Neural crest cell (in vitro differentiated cells): ENCODE measurements at regions not wholly inside any gene's neighbourhood (a gene's known extent, or its start where the extent isn't known, plus 50 kb on each side); places are given as distances from the start of the nearest gene placed in this dataset.

Experiments
- DNase-seq: peaks from one replicate; pipeline ENCODE4 v3.0.0; 2021; ENCODE audit warnings: low read depth, mixed read lengths, low spot score
- H3K27ac Mint-ChIP-seq: one replicate; pipeline ENCODE4 v1.8.0; 2021; ENCODE audit warnings: mild to moderate bottlenecking, mixed read lengths; ENCODE audit not compliant: unreplicated experiment
- H3K27me3 Mint-ChIP-seq: 2 replicates; pipeline ENCODE4 v1.8.0; 2021; ENCODE audit warnings: low read depth, mild to moderate bottlenecking, mixed read lengths
- H3K36me3 Mint-ChIP-seq: 2 replicates; pipeline ENCODE4 v1.8.0; 2021; ENCODE audit warnings: low read depth, mild to moderate bottlenecking, mixed read lengths
- H3K4me1 Mint-ChIP-seq: 2 replicates; pipeline ENCODE4 v1.8.0; 2021; ENCODE audit warnings: mixed read lengths
- H3K4me3 Mint-ChIP-seq: one replicate; pipeline ENCODE4 v1.8.0; 2021; ENCODE audit warnings: mild to moderate bottlenecking, mixed read lengths
- H3K9me3 Mint-ChIP-seq: 2 replicates; pipeline ENCODE4 v1.8.0; 2021; ENCODE audit warnings: mixed read lengths
- TF ChIP-seq, protein P1 (sequence below): fragments of 200-600 bp; sonication (generic); conservative IDR thresholded peaks from 2 replicates; pipeline ENCODE4 v1.5.0; 2021; ENCODE audit warnings: antibody characterized with exemption, mild to moderate bottlenecking

DNA sequence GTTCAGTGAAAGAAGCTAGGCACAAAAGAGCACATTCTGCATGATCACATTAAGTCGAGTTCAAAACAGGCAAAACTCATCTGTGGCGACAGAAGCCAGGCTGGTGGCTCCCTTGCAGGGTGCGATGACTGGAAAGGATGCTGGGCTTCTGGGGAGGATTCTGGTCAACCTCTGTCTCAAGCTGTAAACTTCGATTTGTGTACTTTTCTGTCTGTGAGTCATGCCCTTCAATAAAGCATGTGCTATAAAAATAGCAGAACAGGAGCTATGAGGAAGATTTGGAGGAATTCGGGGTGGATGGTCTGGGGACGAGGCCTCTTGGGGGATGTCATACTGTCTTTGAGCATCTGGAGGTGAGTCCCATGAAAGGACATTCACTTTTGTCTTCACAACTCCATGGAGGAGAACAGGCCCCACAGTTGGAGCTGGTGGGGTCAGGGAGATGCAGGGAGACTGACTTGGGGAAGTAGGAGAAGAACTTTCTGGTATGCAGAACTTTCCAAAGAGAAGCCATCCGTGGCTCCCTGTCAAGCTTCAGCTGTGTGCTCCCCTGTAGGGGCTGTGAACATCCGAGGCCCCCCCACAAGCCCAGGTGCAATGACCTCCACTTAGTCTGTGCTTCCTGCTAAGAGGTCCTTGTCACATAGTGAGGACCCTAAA, 77.8 kb upstream of the LINC01488 start:
- Mint-ChIP-seq H3K27ac (no peak overlapping the region), H3K4me1 (peaks cover 10% of the 10 kb centered on the region), H3K4me3 (no peak overlapping the region), H3K9me3 (peaks cover 10% of the 10 kb centered on the region), H3K36me3 (peaks cover 4% of the 10 kb centered on the region), H3K27me3 (no peaks in the 10 kb centered on the region)
- no peak for DNase-seq
- TF ChIP-seq, protein P1, sequence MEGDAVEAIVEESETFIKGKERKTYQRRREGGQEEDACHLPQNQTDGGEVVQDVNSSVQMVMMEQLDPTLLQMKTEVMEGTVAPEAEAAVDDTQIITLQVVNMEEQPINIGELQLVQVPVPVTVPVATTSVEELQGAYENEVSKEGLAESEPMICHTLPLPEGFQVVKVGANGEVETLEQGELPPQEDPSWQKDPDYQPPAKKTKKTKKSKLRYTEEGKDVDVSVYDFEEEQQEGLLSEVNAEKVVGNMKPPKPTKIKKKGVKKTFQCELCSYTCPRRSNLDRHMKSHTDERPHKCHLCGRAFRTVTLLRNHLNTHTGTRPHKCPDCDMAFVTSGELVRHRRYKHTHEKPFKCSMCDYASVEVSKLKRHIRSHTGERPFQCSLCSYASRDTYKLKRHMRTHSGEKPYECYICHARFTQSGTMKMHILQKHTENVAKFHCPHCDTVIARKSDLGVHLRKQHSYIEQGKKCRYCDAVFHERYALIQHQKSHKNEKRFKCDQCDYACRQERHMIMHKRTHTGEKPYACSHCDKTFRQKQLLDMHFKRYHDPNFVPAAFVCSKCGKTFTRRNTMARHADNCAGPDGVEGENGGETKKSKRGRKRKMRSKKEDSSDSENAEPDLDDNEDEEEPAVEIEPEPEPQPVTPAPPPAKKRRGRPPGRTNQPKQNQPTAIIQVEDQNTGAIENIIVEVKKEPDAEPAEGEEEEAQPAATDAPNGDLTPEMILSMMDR, result no peak

DNA sequence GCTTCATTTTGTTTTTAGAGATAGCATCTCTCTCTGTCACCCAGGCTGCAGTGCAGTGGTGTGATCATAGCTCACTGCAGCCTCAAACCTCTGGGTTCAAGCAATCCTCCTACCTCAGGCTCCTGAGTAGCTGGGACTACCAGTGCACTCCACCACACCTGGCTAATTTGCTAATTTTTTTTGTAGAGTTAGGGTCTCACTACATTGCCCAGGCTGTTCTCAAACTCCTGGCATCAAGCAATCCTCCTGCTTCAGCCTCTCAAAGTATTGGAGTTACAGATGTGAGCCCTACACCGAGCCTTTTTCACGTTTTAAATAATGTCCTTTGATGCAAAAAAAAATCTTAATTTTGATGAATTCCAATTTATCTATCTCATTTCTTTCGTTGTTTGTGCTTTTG, 75.4 kb upstream of the LINC01488 start:
- no peaks in the 10 kb centered on the region for H3K27me3 Mint-ChIP-seq
- TF ChIP-seq, protein P1, result no peak
- no peaks in the 10 kb centered on the region for H3K4me1 Mint-ChIP-seq
- H3K27ac Mint-ChIP-seq, result no peak overlapping the region
- H3K4me3 Mint-ChIP-seq, result no peak overlapping the region
- peaks cover 4% of the 10 kb centered on the region for H3K36me3 Mint-ChIP-seq
- peaks cover 10% of the 10 kb centered on the region for H3K9me3 Mint-ChIP-seq
- no peak for DNase-seq

DNA sequence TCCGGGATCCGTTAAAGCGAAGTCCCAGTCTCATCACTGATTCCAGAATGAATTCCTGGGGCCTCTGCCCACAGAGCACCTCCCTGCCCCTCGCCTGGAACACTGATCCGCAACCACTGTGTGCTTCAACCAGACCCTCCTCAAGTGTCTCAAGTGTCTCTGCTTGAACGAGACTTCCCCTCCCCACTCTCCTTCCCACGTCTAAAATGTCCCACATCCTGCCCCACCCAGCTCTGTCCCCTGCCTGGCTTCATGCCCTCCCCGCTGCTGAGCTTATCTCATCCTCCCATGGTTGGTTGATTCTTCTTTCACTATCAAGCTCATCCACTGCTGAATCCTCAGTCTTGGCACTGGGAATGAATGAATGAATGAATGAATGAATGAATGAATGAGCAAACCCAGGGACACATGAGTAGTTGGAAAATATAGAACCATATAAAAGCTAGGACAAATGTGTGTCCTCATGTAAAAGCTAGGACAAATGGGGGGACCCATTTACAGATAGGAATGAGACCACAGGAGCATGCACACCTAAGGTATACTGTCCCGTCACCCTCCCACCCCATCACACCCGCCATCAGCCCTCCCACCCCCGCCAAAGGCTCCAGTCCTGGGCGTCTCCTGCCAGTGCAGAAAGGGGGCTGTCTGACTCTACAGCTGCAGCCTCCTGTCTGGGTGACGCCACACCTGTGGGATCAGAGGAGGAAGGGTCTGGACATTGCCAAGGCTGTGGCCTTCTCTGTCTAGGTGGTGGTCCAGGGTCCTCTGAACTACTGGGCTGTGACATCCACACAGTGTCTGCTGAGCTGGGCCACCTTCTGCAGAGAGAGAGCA, 71.4 kb upstream of the LINC01488 start:
- DNase-seq, result no peak
- Mint-ChIP-seq H3K27me3 (no peaks in the 10 kb centered on the region), H3K9me3 (no peaks in the 10 kb centered on the region), H3K27ac (no peak overlapping the region), H3K4me3 (no peak overlapping the region), H3K4me1 (no peaks in the 10 kb centered on the region), H3K36me3 (no peaks in the 10 kb centered on the region)
- TF ChIP-seq, protein P1, result no peak

DNA sequence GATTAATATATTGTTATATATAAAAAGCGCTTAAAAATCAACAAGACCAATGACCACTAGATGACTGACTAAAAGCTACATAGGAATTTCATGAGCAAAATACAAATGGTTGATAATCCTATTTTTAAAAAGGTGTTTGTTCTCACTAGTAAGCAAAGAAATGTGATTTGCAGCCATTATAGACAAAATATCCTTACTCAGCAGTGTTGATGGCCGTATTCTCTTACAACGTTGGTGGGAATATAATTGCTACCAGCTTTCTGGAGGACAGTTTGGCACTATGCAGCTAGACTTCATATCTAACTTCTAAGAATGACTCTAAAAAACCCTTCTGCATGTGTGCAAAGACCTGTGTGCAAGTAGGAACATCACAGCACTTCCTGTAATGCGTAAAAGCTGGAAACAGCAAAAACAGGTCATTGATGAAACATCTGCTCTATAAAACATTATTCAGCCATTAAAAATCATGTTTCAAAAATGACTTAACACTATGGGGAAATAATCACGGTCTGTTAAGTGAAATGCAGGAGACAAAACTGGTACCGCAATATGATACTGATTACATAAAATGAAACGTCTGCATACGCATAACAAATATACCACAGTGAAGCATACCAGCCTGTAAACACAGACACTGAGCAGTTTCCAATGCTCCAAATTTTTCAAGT, 70.1 kb upstream of the LINC01488 start:
- H3K36me3 Mint-ChIP-seq, result no peaks in the 10 kb centered on the region
- no peaks in the 10 kb centered on the region for H3K9me3 Mint-ChIP-seq
- no peaks in the 10 kb centered on the region for H3K27me3 Mint-ChIP-seq
- H3K4me3 Mint-ChIP-seq, result no peak overlapping the region
- TF ChIP-seq, protein P1, result no peak
- no peaks in the 10 kb centered on the region for H3K4me1 Mint-ChIP-seq
- no peak for DNase-seq
- no peak overlapping the region for H3K27ac Mint-ChIP-seq

DNA sequence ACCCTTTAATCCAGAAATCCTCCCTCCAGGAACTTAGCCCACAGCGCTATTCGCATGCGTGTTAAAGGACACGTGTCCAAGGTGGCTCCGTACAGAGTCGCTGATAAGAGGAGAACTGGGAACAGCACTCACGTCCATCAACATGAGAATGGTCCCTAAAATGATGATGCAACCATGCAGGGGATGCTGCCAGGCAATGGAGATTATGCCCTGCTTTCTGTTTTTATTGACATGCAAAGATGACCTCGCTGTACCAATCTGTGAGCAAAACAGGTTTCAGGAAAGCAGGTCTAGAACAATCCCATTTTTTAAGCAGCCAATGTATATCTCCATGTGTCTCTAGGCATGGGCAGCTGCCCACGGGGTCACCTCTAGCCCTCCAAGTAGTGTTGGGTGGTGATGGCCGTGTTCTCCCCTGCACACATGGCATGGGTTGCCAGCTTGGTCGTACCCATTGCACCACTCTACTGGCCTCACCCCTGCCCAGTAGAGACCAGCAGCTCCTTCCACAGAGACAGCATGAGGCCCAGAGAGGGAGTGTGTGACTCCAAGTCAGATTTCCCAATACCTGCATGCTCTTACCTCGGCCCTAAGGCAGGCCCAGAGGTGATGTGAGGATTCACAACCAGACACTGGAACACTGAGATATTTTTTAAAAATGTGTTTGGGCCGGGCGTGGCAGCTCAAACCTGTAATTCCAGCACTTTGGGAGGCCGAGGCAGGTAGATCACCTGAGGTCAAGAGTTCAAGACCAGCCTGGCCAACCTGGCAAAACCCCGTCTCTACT, 68.3 kb upstream of the LINC01488 start:
- Mint-ChIP-seq H3K9me3 (no peaks in the 10 kb centered on the region), H3K4me1 (peaks cover 9% of the 10 kb centered on the region), H3K27me3 (no peaks in the 10 kb centered on the region), H3K36me3 (no peaks in the 10 kb centered on the region), H3K27ac (no peak overlapping the region), H3K4me3 (no peak overlapping the region)
- TF ChIP-seq, protein P1, result no peak
- DNase-seq, result no peak
